ENCODE measurements at regions not wholly inside any gene's neighbourhood (a gene's known extent, or its start where the extent isn't known, plus 50 kb on each side); places are given as distances from the start of the nearest gene placed in this dataset.
"Not testable (repeated sequence)": the region's sequence is repeated elsewhere in the genome, so short reads cannot be mapped to it uniquely, and the experiment has no call there.

DNA sequence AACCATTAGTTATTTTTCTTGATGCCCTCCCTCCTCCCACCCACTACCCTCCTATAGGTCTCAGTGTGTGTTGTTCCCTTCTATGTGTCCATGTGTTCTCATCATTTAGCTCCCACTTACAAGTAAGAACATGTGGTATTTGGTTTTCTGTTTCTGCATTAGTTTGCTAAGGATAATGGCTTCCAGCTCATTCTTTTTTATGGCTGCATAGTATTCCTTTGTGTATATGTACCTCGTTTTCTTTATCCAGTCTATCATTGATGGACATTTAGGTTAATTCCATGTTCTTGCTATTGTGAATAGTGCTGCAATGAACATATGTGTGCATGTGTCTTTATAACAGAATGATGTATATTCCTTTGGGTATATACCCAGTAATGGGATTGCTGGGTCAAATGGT, 135.1 kb upstream of the PJA2 start:
- CTCF ChIA-PET; H3K36me3 Mint-ChIP-seq (ENCODE audit: low read depth); H3K27me3 Mint-ChIP-seq: not testable (repeated sequence)

DNA sequence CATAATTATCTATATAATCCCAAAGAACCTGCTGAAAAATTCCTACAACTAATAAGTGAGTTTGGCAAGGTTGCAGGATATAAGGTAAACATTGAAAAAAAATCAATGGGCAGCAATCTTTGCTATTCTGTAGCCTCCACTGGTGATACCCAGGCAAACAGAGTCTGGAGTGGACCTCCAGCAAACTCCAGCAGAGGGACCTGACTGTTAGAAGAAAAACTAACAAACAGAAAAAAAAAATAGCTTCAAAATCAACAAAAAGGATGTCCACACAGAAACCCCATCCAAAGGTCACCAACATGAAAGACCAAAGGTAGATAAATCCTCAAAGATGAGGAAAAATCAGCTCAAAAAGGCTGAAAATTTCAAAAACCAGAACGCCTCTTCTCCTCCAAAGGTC, 128.9 kb upstream of the PJA2 start:
- H3K27ac Mint-ChIP-seq; CTCF ChIA-PET; H3K9me3 Mint-ChIP-seq; H3K4me1 Mint-ChIP-seq; H3K4me3 Mint-ChIP-seq; DNase-seq; H3K27me3 Mint-ChIP-seq; H3K36me3 Mint-ChIP-seq (ENCODE audit: low read depth); POLR2A ChIA-PET: not testable (repeated sequence)

More for the DNA sequence above, 135.1 kb upstream of the PJA2 start:
- H3K9me3 Mint-ChIP-seq, H3K27ac Mint-ChIP-seq, DNase-seq, H3K4me1 Mint-ChIP-seq, POLR2A ChIA-PET, H3K4me3 Mint-ChIP-seq: not testable (repeated sequence)

DNA sequence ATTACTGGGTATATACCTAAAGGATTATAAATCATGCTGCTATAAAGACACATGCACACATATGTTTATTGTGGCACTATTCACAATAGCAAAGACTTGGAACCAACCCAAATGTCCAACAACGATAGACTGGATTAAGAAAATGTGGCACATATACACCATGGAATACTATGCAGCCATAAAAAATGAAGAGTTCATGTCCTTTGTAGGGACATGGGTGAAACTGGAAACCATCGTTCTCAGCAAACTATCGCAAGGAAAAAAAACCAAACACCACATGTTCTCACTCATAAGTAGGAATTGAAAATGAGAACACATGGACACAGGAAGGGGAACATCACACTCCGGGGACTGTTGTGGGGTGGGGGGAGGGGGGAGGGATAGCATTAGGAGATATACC, 125.3 kb upstream of the PJA2 start:
- H3K4me1 Mint-ChIP-seq; H3K27ac Mint-ChIP-seq; DNase-seq; POLR2A ChIA-PET; H3K4me3 Mint-ChIP-seq; CTCF ChIA-PET; H3K27me3 Mint-ChIP-seq; H3K36me3 Mint-ChIP-seq (ENCODE audit: low read depth); H3K9me3 Mint-ChIP-seq: not testable (repeated sequence)

GRCh38 chr5:109533751-109534272, 124.0 kb upstream of the PJA2 start:
- Mint-ChIP-seq H3K4me3 (no peak overlapping the region), H3K27ac (no peak overlapping the region), H3K9me3 (no peaks in the 10 kb centered on the region), H3K27me3 (peaks cover 4% of the 10 kb centered on the region), H3K4me1 (no peaks in the 10 kb centered on the region), H3K36me3 (ENCODE audit: low read depth) (no peaks in the 10 kb centered on the region)
- DNase-seq = no peak
- ChIA-PET POLR2A (no interaction called here), CTCF (interaction anchor here (0.5 kb wide), 1 partner anchor 101 kb away, joined by 4 read pairs; no protein-coding TSS in a partner anchor)

GRCh38 chr5:109532773-109533364, 123.1 kb upstream of the PJA2 start:
- POLR2A ChIA-PET = no interaction called here
- no peaks in the 10 kb centered on the region for H3K9me3 Mint-ChIP-seq
- no peak overlapping the region for H3K4me3 Mint-ChIP-seq
- no peaks in the 10 kb centered on the region for H3K4me1 Mint-ChIP-seq
- no peak overlapping the region for H3K27ac Mint-ChIP-seq
- CTCF ChIA-PET = interaction anchor here (0.6 kb wide), 1 partner anchor 648 kb away, joined by 3 read pairs; no protein-coding TSS in a partner anchor
- no peaks in the 10 kb centered on the region for H3K36me3 Mint-ChIP-seq (ENCODE audit: low read depth)
- H3K27me3 Mint-ChIP-seq = peaks cover 4% of the 10 kb centered on the region
- DNase-seq = no peak

- Mint-ChIP-seq H3K4me1 (no peaks in the 10 kb centered on the region), H3K27me3 (no peaks in the 10 kb centered on the region), H3K36me3 (ENCODE audit: low read depth) (no peaks in the 10 kb centered on the region), H3K4me3 (no peak overlapping the region), H3K9me3 (no peaks in the 10 kb centered on the region), H3K27ac (no peak overlapping the region)
- POLR2A ChIA-PET = no interaction called here
- CTCF ChIA-PET = no interaction called here
- no peak for DNase-seq
These were observed 121.5 kb upstream of the PJA2 start for GRCh38 chr5:109531262-109531661.

- Mint-ChIP-seq H3K36me3 (ENCODE audit: low read depth) (no peaks in the 10 kb centered on the region), H3K27ac (no peak overlapping the region), H3K4me1 (no peaks in the 10 kb centered on the region), H3K9me3 (no peaks in the 10 kb centered on the region), H3K27me3 (no peaks in the 10 kb centered on the region), H3K4me3 (no peak overlapping the region)
- CTCF ChIA-PET = no interaction called here
- POLR2A ChIA-PET = no interaction called here
- DNase-seq = no peak
These were observed 120.2 kb upstream of the PJA2 start for GRCh38 chr5:109529987-109530386.

GRCh38 chr5:109529520-109529919, 119.7 kb upstream of the PJA2 start:
- ChIA-PET CTCF (no interaction called here), POLR2A (no interaction called here)
- no peak for DNase-seq
- no peaks in the 10 kb centered on the region for H3K36me3 Mint-ChIP-seq (ENCODE audit: low read depth)
- no peak overlapping the region for H3K4me3 Mint-ChIP-seq
- no peaks in the 10 kb centered on the region for H3K27me3 Mint-ChIP-seq
- no peaks in the 10 kb centered on the region for H3K9me3 Mint-ChIP-seq
- no peak overlapping the region for H3K27ac Mint-ChIP-seq
- H3K4me1 Mint-ChIP-seq = no peaks in the 10 kb centered on the region

DNA sequence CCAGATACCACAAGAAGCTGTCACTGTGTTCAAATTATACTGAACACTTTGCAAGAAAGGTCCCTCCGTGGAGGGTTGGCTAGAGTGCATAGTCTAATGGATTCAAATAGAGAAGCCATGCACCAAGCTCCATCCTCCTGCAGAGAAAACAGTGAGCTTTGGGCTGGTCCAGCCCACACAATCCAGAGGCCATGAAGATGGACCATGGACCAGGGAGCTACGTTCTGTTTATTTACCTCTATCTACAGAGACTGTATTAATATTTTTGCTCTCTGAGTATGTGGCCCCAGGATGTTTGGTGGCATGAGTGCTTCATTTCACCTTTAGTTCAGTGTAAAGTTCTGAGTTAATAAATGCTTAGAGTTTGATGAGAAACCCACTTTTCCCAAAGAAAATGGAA, 114.8 kb upstream of the PJA2 start:
- H3K36me3 Mint-ChIP-seq (ENCODE audit: low read depth) = no peaks in the 10 kb centered on the region
- DNase-seq = no peak
- ChIA-PET CTCF (no interaction called here), POLR2A (no interaction called here)
- no peak overlapping the region for H3K27ac Mint-ChIP-seq
- H3K9me3 Mint-ChIP-seq = no peaks in the 10 kb centered on the region
- no peaks in the 10 kb centered on the region for H3K27me3 Mint-ChIP-seq
- H3K4me1 Mint-ChIP-seq = no peaks in the 10 kb centered on the region
- H3K4me3 Mint-ChIP-seq = no peak overlapping the region

GRCh38 chr5:109524026-109524425, 114.3 kb upstream of the PJA2 start:
- CTCF ChIA-PET = no interaction called here
- Mint-ChIP-seq H3K9me3 (no peaks in the 10 kb centered on the region), H3K27me3 (no peaks in the 10 kb centered on the region), H3K4me1 (no peaks in the 10 kb centered on the region), H3K4me3 (no peak overlapping the region), H3K27ac (no peak overlapping the region), H3K36me3 (ENCODE audit: low read depth) (no peaks in the 10 kb centered on the region)
- no peak for DNase-seq
- POLR2A ChIA-PET = no interaction called here

GRCh38 chr5:109522404-109522803, 112.6 kb upstream of the PJA2 start:
- Mint-ChIP-seq H3K9me3 (no peaks in the 10 kb centered on the region), H3K27ac (no peak overlapping the region), H3K36me3 (ENCODE audit: low read depth) (no peaks in the 10 kb centered on the region), H3K4me3 (no peak overlapping the region), H3K4me1 (no peaks in the 10 kb centered on the region), H3K27me3 (no peaks in the 10 kb centered on the region)
- no peak for DNase-seq
- ChIA-PET CTCF (no interaction called here), POLR2A (no interaction called here)

- Mint-ChIP-seq H3K4me3 (no peak overlapping the region), H3K27me3 (no peaks in the 10 kb centered on the region), H3K4me1 (no peaks in the 10 kb centered on the region), H3K36me3 (ENCODE audit: low read depth) (no peaks in the 10 kb centered on the region), H3K27ac (no peak overlapping the region), H3K9me3 (no peaks in the 10 kb centered on the region)
- no peak for DNase-seq
- POLR2A ChIA-PET = no interaction called here
- CTCF ChIA-PET = interaction anchor here (0.7 kb wide), 1 partner anchor 768 kb away, joined by 5 read pairs; no protein-coding TSS in a partner anchor
These were observed 109.6 kb upstream of the PJA2 start for GRCh38 chr5:109519416-109519815.

- Mint-ChIP-seq H3K27me3 (no peaks in the 10 kb centered on the region), H3K9me3 (no peaks in the 10 kb centered on the region), H3K36me3 (ENCODE audit: low read depth) (no peaks in the 10 kb centered on the region), H3K4me1 (no peaks in the 10 kb centered on the region), H3K4me3 (no peak overlapping the region), H3K27ac (no peak overlapping the region)
- POLR2A ChIA-PET = no interaction called here
- CTCF ChIA-PET = no interaction called here
- no peak for DNase-seq
These were observed 106.6 kb upstream of the PJA2 start for GRCh38 chr5:109516390-109516789.

DNA sequence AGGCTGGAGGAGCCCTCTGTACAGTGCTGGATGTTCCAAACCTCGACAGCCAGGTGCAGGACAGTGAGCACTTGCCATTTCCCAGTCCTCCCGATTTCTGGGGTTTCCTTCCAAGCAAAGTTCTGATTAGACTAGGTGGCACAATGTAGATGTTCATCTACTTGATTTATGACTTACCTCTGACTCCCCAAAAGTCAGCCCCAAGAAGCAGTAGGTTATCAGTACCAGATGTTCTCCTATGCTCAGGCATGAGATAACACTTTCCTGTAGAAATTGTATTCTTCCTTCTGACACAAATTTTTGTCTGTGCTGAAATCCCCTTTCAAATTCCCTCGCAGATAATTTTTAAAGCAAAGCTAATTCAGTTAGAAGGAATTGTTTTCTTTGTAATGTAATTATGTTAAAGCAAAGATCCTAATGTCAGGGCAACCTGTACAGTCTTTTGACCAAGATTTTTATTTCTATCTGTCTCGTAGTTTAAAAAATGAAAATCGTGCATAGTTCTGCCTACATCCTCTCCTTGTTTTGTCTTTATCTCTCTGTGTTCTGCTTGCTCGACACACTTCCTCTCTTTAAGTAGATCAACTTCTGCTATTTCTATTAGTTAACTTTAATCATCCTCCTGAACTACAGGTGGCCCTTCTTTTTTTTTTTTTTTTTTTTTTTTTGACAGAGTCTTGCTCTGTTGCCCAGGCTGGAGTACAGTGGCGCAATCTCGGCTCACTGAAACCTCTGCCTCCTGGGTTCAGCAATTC, 102.4 kb upstream of the PJA2 start:
- H3K4me1 Mint-ChIP-seq = no peaks in the 10 kb centered on the region
- CTCF ChIA-PET = no interaction called here
- H3K27me3 Mint-ChIP-seq = no peaks in the 10 kb centered on the region

More for the DNA sequence above, 102.4 kb upstream of the PJA2 start:
- no peaks in the 10 kb centered on the region for H3K9me3 Mint-ChIP-seq
- H3K27ac Mint-ChIP-seq = no peak overlapping the region
- DNase-seq = no peak
- H3K4me3 Mint-ChIP-seq = no peak overlapping the region
- POLR2A ChIA-PET = no interaction called here
- no peaks in the 10 kb centered on the region for H3K36me3 Mint-ChIP-seq (ENCODE audit: low read depth)

Data from activated CD4-positive, alpha-beta T cell treated with anti-CD3 and anti-CD28 coated beads, Interleukin-2, amount 10 ng/mL, durations not matched to agents 7 days and 5 days (primary cell).